PC-9 (cell line): ENCODE measurements at regions not wholly inside any gene's neighbourhood (a gene's known extent, or its start where the extent isn't known, plus 50 kb on each side); places are given as distances from the start of the nearest gene placed in this dataset.

ENCODE experiments used
- BruUV-seq: library from RNA; stranded (reverse); fragments of 400-500 nt; replicated peaks from 2 replicates; lab custom pipeline; 2021; lab: Mats Ljungman, UMichigan
- CTCF ChIA-PET: fragments of 300-600 bp; sonication (Branson Sonifier 250); formaldehyde crosslinking; loops from one replicate; lab custom pipeline; 2022; ENCODE audit warnings: antibody characterized with exemption; lab: Charles Lee
- POLR2A ChIA-PET: fragments of 300-600 bp; sonication (Branson Sonifier 250); formaldehyde crosslinking; loops from one replicate; lab custom pipeline; 2022; ENCODE audit warnings: antibody characterized with exemption; ENCODE audit not compliant: unreplicated experiment; lab: Charles Lee
- DNase-seq, 2 experiments: peaks; one replicate each; pipeline versions ENCODE4 v3.0.0 to v3.0.0-alpha.2; 2015 to 2022; ENCODE audit warnings: mixed read lengths in 1 of 2
- H2AFZ ChIP-seq: fragments of 200-600 bp; sonication (generic); 2 replicates; pipeline ENCODE4 v1.8.1; 2017; ENCODE audit warnings: antibody characterized with exemption
- H3F3A ChIP-seq: fragments of 200-600 bp; sonication (generic); 2 replicates; pipeline ENCODE4 v1.8.1; 2017; ENCODE audit warnings: antibody characterized with exemption, mild to moderate bottlenecking, low read depth; ENCODE audit not compliant: insufficient read depth
- H3K27ac ChIP-seq: fragments of 200-600 bp; sonication (generic); 2 replicates; pipeline ENCODE4 v1.6.1; 2016; ENCODE audit warnings: mixed run types
- H3K27me3 ChIP-seq: fragments of 200-600 bp; sonication (generic); 2 replicates; pipeline ENCODE4 v1.6.1; 2016; ENCODE audit warnings: low read depth, mixed run types; ENCODE audit not compliant: insufficient read depth
- H3K36me3 ChIP-seq: fragments of 200-600 bp; sonication (generic); 2 replicates; pipeline ENCODE4 v1.6.1; 2016; ENCODE audit warnings: low read depth, mixed run types
- H3K4me1 ChIP-seq: fragments of 200-600 bp; sonication (generic); replicated peaks from 2 replicates; pipeline ENCODE4 v1.6.1; 2016; ENCODE audit warnings: mixed run types; ENCODE audit not compliant: insufficient read depth
- H3K4me2 ChIP-seq: fragments of 200-600 bp; sonication (generic); 2 replicates; pipeline ENCODE4 v1.6.1; 2017; ENCODE audit warnings: mixed run types
- H3K4me3 ChIP-seq: fragments of 200-600 bp; sonication (generic); 2 replicates; pipeline ENCODE4 v1.6.1; 2016; ENCODE audit warnings: mixed run types
- H3K79me2 ChIP-seq: fragments of 200-600 bp; sonication (generic); 2 replicates; pipeline ENCODE4 v1.6.1; 2017; ENCODE audit warnings: low read depth, mixed run types
- H3K9me2 ChIP-seq: fragments of 200-600 bp; sonication (generic); 2 replicates; pipeline ENCODE4 v1.8.1; 2017; ENCODE audit warnings: mild to moderate bottlenecking; ENCODE audit not compliant: insufficient read depth
- H3K9me3 ChIP-seq: fragments of 200-600 bp; sonication (generic); 2 replicates; pipeline ENCODE4 v1.8.1; 2016; ENCODE audit warnings: low read depth; ENCODE audit not compliant: insufficient read depth
- H4K20me1 ChIP-seq: fragments of 200-600 bp; sonication (generic); 2 replicates; pipeline ENCODE4 v1.8.1; 2017; ENCODE audit not compliant: insufficient read depth
- CTCF ChIP-seq: fragments of 200-600 bp; sonication (generic); conservative IDR thresholded peaks from 2 replicates; pipeline ENCODE4 v1.6.1; 2017; ENCODE audit warnings: mixed run types, antibody characterized with exemption, mild to moderate bottlenecking, moderate library complexity
- EZH2 ChIP-seq: fragments of 200-600 bp; sonication (generic); IDR thresholded peaks from 2 replicates; pipeline ENCODE4 v1.8.0; 2017; ENCODE audit warnings: antibody characterized with exemption, low read depth
- intact Hi-C: fragments of 100-400 bp; cut with micrococcal nuclease; formaldehyde crosslinking; loops from one replicate; pipeline ENCODE4 v1.10.0; 2022; ENCODE audit not compliant: unreplicated experiment

GRCh38 chr16:65601781-65602180 is 479.9 kb upstream of the CDH11 start:
- POLR2A ChIA-PET, result no interaction called here
- TF ChIP-seq CTCF (no peak), EZH2 (no peak)
- Histone ChIP-seq H3K27ac (no peak overlapping the region), H3K27me3 (no peaks in the 10 kb centered on the region), H4K20me1 (no peaks in the 10 kb centered on the region), H3K36me3 (no peaks in the 10 kb centered on the region), H2AFZ (no peak overlapping the region), H3F3A (no peaks in the 10 kb centered on the region), H3K4me1 (no peaks in the 10 kb centered on the region), H3K79me2 (no peaks in the 10 kb centered on the region), H3K4me3 (no peak overlapping the region), H3K4me2 (no peak overlapping the region), H3K9me2 (no peaks in the 10 kb centered on the region), H3K9me3 (peaks cover 4% of the 10 kb centered on the region; the same call in 1 of the 2 replicates)
- CTCF ChIA-PET, result no interaction called here
- intact Hi-C loops, result no loop called here
- DNase-seq, result no peak
- no TSS peak for BruUV-seq

- H3K4me2 ChIP-seq, result no peak overlapping the region
- H3K9me3 ChIP-seq, result peaks cover 4% of the 10 kb centered on the region; the same call in 1 of the 2 replicates
- no peaks in the 10 kb centered on the region for H3K9me2 ChIP-seq
- no peaks in the 10 kb centered on the region for H3F3A ChIP-seq
- H3K4me1 ChIP-seq, result no peaks in the 10 kb centered on the region
- BruUV-seq, result no TSS peak
- H3K27ac ChIP-seq, result no peak overlapping the region
- ChIA-PET CTCF (no interaction called here), POLR2A (no interaction called here)
- no peak overlapping the region for H2AFZ ChIP-seq
- H3K4me3 ChIP-seq, result no peak overlapping the region
- H3K36me3 ChIP-seq, result no peaks in the 10 kb centered on the region
- no peak for DNase-seq
- H3K27me3 ChIP-seq, result no peaks in the 10 kb centered on the region
- no peak for TF ChIP-seq CTCF
- TF ChIP-seq EZH2, result no peak
- intact Hi-C loops, result no loop called here
- H3K79me2 ChIP-seq, result no peaks in the 10 kb centered on the region
- H4K20me1 ChIP-seq, result no peaks in the 10 kb centered on the region
Observed at GRCh38 chr16:65600629-65601028, 478.8 kb upstream of the CDH11 start.

GRCh38 chr16:65600046-65600445 is 478.2 kb upstream of the CDH11 start:
- TF ChIP-seq EZH2 (no peak), CTCF (no peak)
- H3F3A ChIP-seq, result no peaks in the 10 kb centered on the region
- no peaks in the 10 kb centered on the region for H3K4me1 ChIP-seq
- H4K20me1 ChIP-seq, result no peaks in the 10 kb centered on the region
- no peak overlapping the region for H3K4me3 ChIP-seq
- H3K36me3 ChIP-seq, result no peaks in the 10 kb centered on the region
- ChIA-PET POLR2A (no interaction called here), CTCF (no interaction called here)
- H3K27ac ChIP-seq, result no peak overlapping the region
- no peaks in the 10 kb centered on the region for H3K27me3 ChIP-seq
- no peak overlapping the region for H2AFZ ChIP-seq
- no TSS peak for BruUV-seq
- no peaks in the 10 kb centered on the region for H3K79me2 ChIP-seq
- no peaks in the 10 kb centered on the region for H3K9me2 ChIP-seq
- peaks cover 4% of the 10 kb centered on the region; the same call in 1 of the 2 replicates for H3K9me3 ChIP-seq
- no peak overlapping the region for H3K4me2 ChIP-seq
- intact Hi-C loops, result no loop called here
- no peak for DNase-seq
